GM18505 (cell line): ENCODE measurements at regions not wholly inside any gene's neighbourhood (a gene's known extent, or its start where the extent isn't known, plus 50 kb on each side); places are given as distances from the start of the nearest gene placed in this dataset.

ENCODE experiments used
- ATAC-seq: cut with Tn5 transposase; IDR thresholded peaks from one replicate; pipeline ENCODE4 v1.9.1; 2021; ENCODE audit not compliant: unreplicated experiment
- POLR2A ChIP-seq: IDR thresholded peaks from 4 replicates; pipeline ENCODE4 v1.6.1; 2011; ENCODE audit warnings: borderline replicate concordance; ENCODE audit not compliant: insufficient read depth, insufficient read length; ENCODE audit errors: extremely low read depth

- ATAC-seq = peak; percentile 64
- no peak for TF ChIP-seq POLR2A
Measured at GRCh38 chrX:8971116-8971515, 62.8 kb downstream of the FAM9B start.

DNA sequence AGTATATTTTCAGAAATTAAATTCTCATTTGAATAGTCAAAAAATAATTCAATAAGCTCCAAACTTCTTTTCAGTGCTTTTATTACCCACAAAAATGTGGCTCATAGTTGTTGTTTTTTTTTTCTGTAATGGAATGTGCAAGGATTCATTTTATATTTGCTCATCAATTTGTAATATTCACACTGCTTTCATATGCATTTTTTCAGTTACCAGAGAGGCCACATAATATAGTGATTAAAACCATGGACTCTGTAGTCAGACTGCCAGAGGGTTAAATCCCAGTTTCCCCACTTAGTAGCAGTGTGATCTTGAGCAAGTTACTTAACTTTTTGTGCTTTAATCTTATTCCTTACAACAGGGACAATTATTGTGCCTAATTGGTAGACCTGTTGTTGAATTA lies 64.5 kb downstream of the FAM9B start:
- no peak for TF ChIP-seq POLR2A
- no peak for ATAC-seq

GRCh38 chrX:8967461-8967860 lies 66.5 kb downstream of the FAM9B start:
- ATAC-seq = no peak
- TF ChIP-seq POLR2A = no peak

DNA sequence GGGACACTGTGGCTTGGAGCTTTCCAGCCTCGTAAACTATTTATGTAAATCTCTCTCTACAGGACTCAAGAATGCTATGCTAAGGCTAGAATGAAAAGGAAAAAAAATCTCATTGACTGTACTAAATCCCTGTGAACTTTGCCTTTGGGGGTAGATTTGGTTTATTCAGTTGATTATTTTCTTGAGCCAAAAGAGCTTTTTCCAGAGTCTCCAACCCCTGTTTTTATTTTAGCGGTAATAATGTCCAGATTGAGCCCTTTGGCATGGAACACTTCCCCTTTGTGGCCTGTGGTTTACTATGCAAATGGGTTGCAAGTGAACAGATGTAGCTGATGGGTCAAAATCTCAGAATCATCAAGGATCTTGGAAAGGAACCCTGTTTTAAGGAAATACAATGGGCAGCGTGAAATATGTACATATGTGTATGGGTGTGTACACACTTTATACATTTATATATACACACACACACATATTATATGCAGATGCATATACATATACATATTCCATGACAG lies 72.9 kb downstream of the FAM9B start:
- no peak for TF ChIP-seq POLR2A
- ATAC-seq = no peak

- no peak for TF ChIP-seq POLR2A
- no peak for ATAC-seq
Measured at GRCh38 chrX:8955511-8955910, 78.4 kb downstream of the FAM9B start.

DNA sequence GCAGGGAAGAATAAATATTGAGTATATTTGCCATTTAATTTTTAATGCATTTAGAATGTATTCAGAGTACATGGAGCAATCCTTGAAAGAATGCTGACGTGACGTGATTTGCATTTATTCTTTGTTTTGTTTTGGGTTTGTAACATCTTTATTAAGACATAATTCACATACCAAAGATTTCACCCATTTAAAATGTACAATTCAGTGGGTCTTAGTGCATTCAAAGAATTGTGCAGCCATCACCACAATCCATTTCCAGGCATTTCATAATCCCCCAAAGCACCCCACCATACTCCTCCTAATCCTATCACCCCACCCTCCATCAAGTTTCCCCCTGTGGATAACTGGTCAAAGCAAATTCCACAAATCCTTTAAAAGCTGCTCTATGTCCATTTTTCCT lies 87.4 kb downstream of the FAM9B start:
- ATAC-seq = no peak
- no peak for TF ChIP-seq POLR2A

DNA sequence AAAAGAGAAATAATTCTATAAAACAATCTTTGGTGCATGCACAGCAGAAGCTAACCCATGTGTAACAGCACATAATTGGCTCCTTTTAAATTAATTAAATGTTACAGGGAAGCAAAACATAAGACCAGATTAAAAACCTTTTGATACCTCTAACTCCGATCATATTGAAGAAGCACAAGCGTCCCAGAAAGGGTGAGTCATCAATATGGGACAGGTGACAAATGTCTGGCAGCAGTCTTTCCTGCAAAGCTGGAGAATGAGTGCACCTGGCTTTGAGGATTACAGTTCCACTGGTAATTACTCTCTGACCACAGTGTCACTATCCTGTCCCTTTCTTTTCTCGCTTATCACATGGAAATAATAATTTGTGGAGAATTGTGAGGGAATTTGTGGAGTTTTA lies 94.6 kb downstream of the FAM9B start:
- TF ChIP-seq POLR2A = no peak
- no peak for ATAC-seq

DNA sequence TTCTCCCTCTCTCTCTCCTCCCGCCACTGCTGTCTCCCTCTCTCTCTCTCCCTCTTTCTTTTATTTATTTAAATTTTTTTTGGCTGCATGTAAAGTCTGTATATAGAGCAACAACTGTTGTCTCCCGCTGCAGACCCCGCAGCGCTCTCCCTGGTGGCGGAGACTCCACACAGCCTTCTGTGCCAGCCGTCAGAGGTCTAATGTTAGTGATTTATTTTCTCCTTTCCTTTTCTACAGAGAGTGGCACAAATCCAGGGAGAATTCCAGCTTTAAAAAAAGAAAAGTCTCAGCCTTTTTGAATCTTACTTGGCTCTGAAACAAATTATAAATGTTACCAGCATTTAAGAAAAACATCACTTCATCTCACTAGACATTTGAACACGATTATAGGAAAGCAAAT lies 106.2 kb downstream of the FAM9B start:
- ATAC-seq = no peak
- no peak for TF ChIP-seq POLR2A

DNA sequence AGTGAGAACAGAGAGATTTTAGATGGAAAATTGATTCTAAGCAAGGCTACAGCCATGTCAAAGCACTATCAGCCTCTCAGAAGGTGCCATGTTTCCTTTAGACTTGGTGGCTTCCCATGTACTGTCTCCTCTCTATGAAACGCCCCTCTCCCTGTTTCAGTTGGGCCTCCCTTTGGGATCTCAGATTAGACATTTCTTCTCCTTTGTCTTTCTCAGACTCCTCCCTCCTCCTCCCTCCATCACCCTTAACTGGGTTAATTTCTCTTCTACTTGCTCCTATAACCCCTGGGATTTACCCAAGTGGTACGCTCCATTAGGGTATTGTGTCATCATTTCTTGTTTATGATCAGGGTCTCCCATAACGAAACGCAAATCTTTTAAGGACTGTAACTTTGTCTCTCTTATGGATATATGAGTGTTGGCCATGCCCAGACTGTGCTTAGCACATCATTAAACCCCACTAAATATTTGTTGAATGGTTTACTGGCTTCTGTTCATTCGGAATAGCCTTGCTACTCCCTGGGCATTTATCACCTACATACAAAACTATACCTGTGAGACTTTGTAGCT lies 106.8 kb downstream of the FAM9B start:
- TF ChIP-seq POLR2A = no peak
- ATAC-seq = no peak

- no peak for ATAC-seq
- TF ChIP-seq POLR2A = no peak
Measured at GRCh38 chrX:8921615-8922014, 112.3 kb downstream of the FAM9B start.

GRCh38 chrX:8919801-8920200 lies 114.1 kb downstream of the FAM9B start:
- ATAC-seq = no peak
- TF ChIP-seq POLR2A = no peak

GRCh38 chrX:8916697-8917096 lies 115.5 kb upstream of the FAM9A start:
- ATAC-seq = no peak
- no peak for TF ChIP-seq POLR2A

DNA sequence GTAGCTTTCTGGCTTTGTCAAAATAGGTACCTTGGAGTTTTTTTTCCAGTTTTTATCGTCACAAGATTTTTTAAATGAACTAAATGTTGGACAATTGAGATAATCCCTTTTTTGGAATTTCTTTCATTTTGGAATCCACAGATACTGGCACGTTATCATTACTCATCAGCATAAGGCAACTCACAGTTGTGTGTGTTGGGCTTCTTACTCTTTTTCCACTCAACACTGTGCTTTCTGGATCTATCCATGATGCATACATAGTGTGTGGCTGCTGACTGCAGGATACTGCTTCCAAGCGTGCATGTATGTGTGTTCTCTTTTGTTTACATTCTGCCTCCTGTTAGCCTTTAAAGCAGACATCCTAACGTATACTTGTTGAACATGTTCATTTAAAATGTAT lies 113.5 kb upstream of the FAM9A start:
- no peak for TF ChIP-seq POLR2A
- no peak for ATAC-seq

- ATAC-seq = no peak
- no peak for TF ChIP-seq POLR2A
Measured at GRCh38 chrX:8913655-8914409, 112.6 kb upstream of the FAM9A start.
